ENCODE measurements at regions not wholly inside any gene's neighbourhood (a gene's known extent, or its start where the extent isn't known, plus 50 kb on each side); places are given as distances from the start of the nearest gene placed in this dataset.

DNA sequence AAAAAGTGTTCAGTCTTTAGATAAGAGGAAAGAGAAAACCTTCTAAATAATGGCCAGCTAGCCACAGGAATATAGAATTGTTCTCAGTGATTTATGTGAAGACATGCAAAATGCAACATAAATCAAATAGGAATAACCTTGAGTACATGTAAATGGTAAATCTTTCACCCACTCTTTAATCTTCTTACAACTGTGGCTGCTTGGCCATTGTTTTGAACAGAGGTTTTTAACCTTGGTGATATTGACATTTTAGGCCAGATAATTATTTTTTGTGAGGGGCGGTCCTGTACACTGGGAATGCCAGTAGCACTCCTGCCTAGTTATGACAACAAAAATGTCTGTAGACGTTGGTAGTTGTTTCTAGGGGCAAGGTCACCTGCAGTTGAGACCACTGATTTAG lies 479.9 kb upstream of the NOVA1 start:
- Histone ChIP-seq H3K27me3 (ENCODE audit: control insufficient read depth, insufficient read depth, low read length) (no peaks in the 10 kb centered on the region), H3K4me2 (ENCODE audit: low read length) (no peak overlapping the region), H2AFZ (no peak overlapping the region), H3K36me3 (ENCODE audit: control insufficient read depth, insufficient read depth, low read length) (no peaks in the 10 kb centered on the region), H3K9ac (no peak overlapping the region), H3K4me3 (ENCODE audit: low read depth, low read length) (no peak overlapping the region), H3K27ac (no peak overlapping the region), H3K79me2 (no peaks in the 10 kb centered on the region), H3K4me1 (no peaks in the 10 kb centered on the region), H3K9me3 (ENCODE audit: control insufficient read depth, low read length) (no peaks in the 10 kb centered on the region)
- no peak for TF ChIP-seq CTCF (IDR thresholded peaks at IDR 0.05)

- no peaks in the 10 kb centered on the region for H3K27me3 ChIP-seq (ENCODE audit: control insufficient read depth, insufficient read depth, low read length)
- H3K27ac ChIP-seq: no peak overlapping the region
- H3K4me2 ChIP-seq (ENCODE audit: low read length): no peak overlapping the region
- no peak for TF ChIP-seq CTCF (IDR thresholded peaks at IDR 0.05)
- no peak overlapping the region for H3K4me3 ChIP-seq (ENCODE audit: low read depth, low read length)
- H3K9me3 ChIP-seq (ENCODE audit: control insufficient read depth, low read length): no peaks in the 10 kb centered on the region
- H3K4me1 ChIP-seq: no peaks in the 10 kb centered on the region
- H2AFZ ChIP-seq: no peak overlapping the region
- no peak overlapping the region for H3K9ac ChIP-seq
- no peaks in the 10 kb centered on the region for H3K36me3 ChIP-seq (ENCODE audit: control insufficient read depth, insufficient read depth, low read length)
- H3K79me2 ChIP-seq: no peaks in the 10 kb centered on the region
Observed at GRCh38 chr14:27078191-27078590, 480.4 kb upstream of the NOVA1 start.

DNA sequence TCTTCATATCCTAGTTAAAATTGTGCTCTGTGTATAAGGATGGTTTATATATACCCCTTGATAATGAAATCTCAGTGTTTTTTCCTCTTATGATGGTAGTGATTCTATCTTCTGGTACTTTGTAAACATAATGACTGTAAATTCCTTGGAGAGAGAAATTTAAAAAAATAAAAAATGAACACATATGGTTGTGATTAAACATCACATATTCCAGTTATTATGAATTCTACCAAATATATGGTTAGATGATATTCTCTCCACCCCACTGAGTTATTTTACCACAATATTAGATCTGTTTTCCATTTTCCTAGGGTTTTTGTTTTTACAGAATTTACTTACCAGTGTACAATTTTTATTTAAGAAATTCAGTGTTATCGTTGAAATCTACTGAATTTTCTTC lies 481.9 kb upstream of the NOVA1 start:
- no peak overlapping the region for H2AFZ ChIP-seq
- H3K4me1 ChIP-seq: no peaks in the 10 kb centered on the region
- H3K79me2 ChIP-seq: no peaks in the 10 kb centered on the region
- no peak overlapping the region for H3K4me2 ChIP-seq (ENCODE audit: low read length)
- H3K4me3 ChIP-seq (ENCODE audit: low read depth, low read length): no peak overlapping the region
- no peaks in the 10 kb centered on the region for H3K27me3 ChIP-seq (ENCODE audit: control insufficient read depth, insufficient read depth, low read length)
- no peak overlapping the region for H3K27ac ChIP-seq
- H3K9me3 ChIP-seq (ENCODE audit: control insufficient read depth, low read length): no peaks in the 10 kb centered on the region
- no peaks in the 10 kb centered on the region for H3K36me3 ChIP-seq (ENCODE audit: control insufficient read depth, insufficient read depth, low read length)
- H3K9ac ChIP-seq: no peak overlapping the region
- no peak for TF ChIP-seq CTCF (IDR thresholded peaks at IDR 0.05)

- no peak overlapping the region for H2AFZ ChIP-seq
- no peak overlapping the region for H3K4me3 ChIP-seq (ENCODE audit: low read depth, low read length)
- no peaks in the 10 kb centered on the region for H3K79me2 ChIP-seq
- H3K9me3 ChIP-seq (ENCODE audit: control insufficient read depth, low read length): no peaks in the 10 kb centered on the region
- H3K27ac ChIP-seq: no peak overlapping the region
- H3K4me2 ChIP-seq (ENCODE audit: low read length): no peak overlapping the region
- TF ChIP-seq CTCF (IDR thresholded peaks at IDR 0.05): no peak
- H3K4me1 ChIP-seq: no peaks in the 10 kb centered on the region
- no peaks in the 10 kb centered on the region for H3K36me3 ChIP-seq (ENCODE audit: control insufficient read depth, insufficient read depth, low read length)
- no peak overlapping the region for H3K9ac ChIP-seq
- H3K27me3 ChIP-seq (ENCODE audit: control insufficient read depth, insufficient read depth, low read length): no peaks in the 10 kb centered on the region
Observed at GRCh38 chr14:27085500-27085899, 487.7 kb upstream of the NOVA1 start.

- Histone ChIP-seq H3K27me3 (ENCODE audit: control insufficient read depth, insufficient read depth, low read length) (no peaks in the 10 kb centered on the region), H3K27ac (no peak overlapping the region), H3K9ac (no peak overlapping the region), H3K4me2 (ENCODE audit: low read length) (no peak overlapping the region), H3K9me3 (ENCODE audit: control insufficient read depth, low read length) (no peaks in the 10 kb centered on the region), H3K4me1 (no peaks in the 10 kb centered on the region), H3K79me2 (no peaks in the 10 kb centered on the region), H3K36me3 (ENCODE audit: control insufficient read depth, insufficient read depth, low read length) (no peaks in the 10 kb centered on the region), H2AFZ (no peak overlapping the region), H3K4me3 (ENCODE audit: low read depth, low read length) (no peak overlapping the region)
- TF ChIP-seq CTCF (IDR thresholded peaks at IDR 0.05): no peak
Observed at GRCh38 chr14:27090716-27091115, 492.9 kb upstream of the NOVA1 start.

Measured in parathyroid adenoma (tissue), 2 donors.